ENCODE measurements at regions not wholly inside any gene's neighbourhood (a gene's known extent, or its start where the extent isn't known, plus 50 kb on each side); places are given as distances from the start of the nearest gene placed in this dataset.

- TF ChIP-seq PATZ1 (tag by site-specific recombination; IDR thresholded peaks at IDR 0.05) = no peak
- TF ChIP-seq SP7 (tag by site-specific recombination; IDR thresholded peaks at IDR 0.05) = no peak
- no peak for TF ChIP-seq ZNF518A (tag by site-specific recombination; conservative IDR thresholded peaks at IDR 0.05; ENCODE audit: low read depth)
- TF ChIP-seq ZNF585B (tag by site-specific recombination; IDR thresholded peaks at IDR 0.05) = no peak
- no peak for TF ChIP-seq ZNF548 (tag by site-specific recombination; IDR thresholded peaks at IDR 0.05)
These were observed 375.1 kb upstream of the CDH19 start (continued) for GRCh38 chr18:66979009-66979408.

DNA sequence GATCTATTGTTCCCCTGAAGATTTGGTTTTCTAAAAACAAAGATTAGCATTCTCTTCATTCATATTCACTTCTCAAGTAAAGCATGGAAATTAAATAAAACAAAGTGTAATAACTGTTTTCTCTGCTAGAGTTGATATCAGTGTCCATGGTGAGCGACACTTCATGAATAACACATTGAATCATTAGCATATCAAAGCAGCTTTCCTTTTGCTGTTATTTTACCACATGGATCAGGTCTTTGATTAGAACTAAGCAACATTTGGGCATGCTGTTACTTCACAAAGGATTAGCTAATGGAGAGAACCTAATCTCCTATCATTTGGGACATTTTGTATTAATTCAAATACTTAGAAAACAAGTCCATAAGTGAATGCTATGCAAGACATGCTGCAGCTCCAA lies 368.8 kb upstream of the CDH19 start:
- CTCF ChIA-PET = interaction anchor here (0.7 kb wide), 1 partner anchor 14 kb away, joined by 4 read pairs; no protein-coding TSS in a partner anchor
- POLR2A ChIA-PET = no interaction called here
- no peaks in the 10 kb centered on the region for H3K9me3 ChIP-seq (ENCODE audit: control insufficient read depth, insufficient read depth, low read depth, low read length)
- H3K27ac ChIP-seq (ENCODE audit: extremely low read depth, low read depth, low read length) = no peak overlapping the region
- H3K4me3 ChIP-seq (ENCODE audit: low read depth, low read length) = no peak overlapping the region
- TF ChIP-seq ZEB2 (tag by site-specific recombination; IDR thresholded peaks at IDR 0.05) (no peak), ZNF239 (tag by site-specific recombination; IDR thresholded peaks at IDR 0.05) (no peak), ZNF19 (tag by site-specific recombination; IDR thresholded peaks at IDR 0.05; ENCODE audit: low read depth) (no peak)
- TF ChIP-seq, protein P1, sequence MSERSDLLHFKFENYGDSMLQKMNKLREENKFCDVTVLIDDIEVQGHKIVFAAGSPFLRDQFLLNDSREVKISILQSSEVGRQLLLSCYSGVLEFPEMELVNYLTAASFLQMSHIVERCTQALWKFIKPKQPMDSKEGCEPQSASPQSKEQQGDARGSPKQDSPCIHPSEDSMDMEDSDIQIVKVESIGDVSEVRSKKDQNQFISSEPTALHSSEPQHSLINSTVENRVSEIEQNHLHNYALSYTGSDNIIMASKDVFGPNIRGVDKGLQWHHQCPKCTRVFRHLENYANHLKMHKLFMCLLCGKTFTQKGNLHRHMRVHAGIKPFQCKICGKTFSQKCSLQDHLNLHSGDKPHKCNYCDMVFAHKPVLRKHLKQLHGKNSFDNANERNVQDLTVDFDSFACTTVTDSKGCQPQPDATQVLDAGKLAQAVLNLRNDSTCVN (tag by site-specific recombination; optimal IDR thresholded peaks at IDR 0.05) = no peak
- H3K36me3 ChIP-seq (ENCODE audit: control insufficient read depth in 2 of 2, insufficient read depth in 1 of 2, low read length in 2 of 2) = no peaks in the 10 kb centered on the region
- no peaks in the 10 kb centered on the region for H3K4me1 ChIP-seq (ENCODE audit: control insufficient read depth, insufficient read depth, low read length)

GRCh38 chr18:66971960-66972359 lies 368.1 kb upstream of the CDH19 start:
- Histone ChIP-seq H3K4me1 (ENCODE audit: control insufficient read depth, insufficient read depth, low read length) (no peaks in the 10 kb centered on the region), H3K9me3 (ENCODE audit: control insufficient read depth, insufficient read depth, low read depth, low read length) (no peaks in the 10 kb centered on the region), H3K36me3 (ENCODE audit: control insufficient read depth in 2 of 2, insufficient read depth in 1 of 2, low read length in 2 of 2) (no peaks in the 10 kb centered on the region), H3K27ac (ENCODE audit: extremely low read depth, low read depth, low read length) (no peak overlapping the region), H3K4me3 (ENCODE audit: low read depth, low read length) (no peak overlapping the region)
- POLR2A ChIA-PET = no interaction called here
- CTCF ChIA-PET = no interaction called here
- no peak for TF ChIP-seq ZNF76 (tag by site-specific recombination; IDR thresholded peaks at IDR 0.05; ENCODE audit: borderline replicate concordance, low read depth)
- TF ChIP-seq PRDM1 (tag by site-specific recombination; IDR thresholded peaks at IDR 0.05) = no peak
- no peak for TF ChIP-seq SETDB1 (IDR thresholded peaks at IDR 0.05; ENCODE audit: insufficient read length, low read length)
- TF ChIP-seq, protein P2, sequence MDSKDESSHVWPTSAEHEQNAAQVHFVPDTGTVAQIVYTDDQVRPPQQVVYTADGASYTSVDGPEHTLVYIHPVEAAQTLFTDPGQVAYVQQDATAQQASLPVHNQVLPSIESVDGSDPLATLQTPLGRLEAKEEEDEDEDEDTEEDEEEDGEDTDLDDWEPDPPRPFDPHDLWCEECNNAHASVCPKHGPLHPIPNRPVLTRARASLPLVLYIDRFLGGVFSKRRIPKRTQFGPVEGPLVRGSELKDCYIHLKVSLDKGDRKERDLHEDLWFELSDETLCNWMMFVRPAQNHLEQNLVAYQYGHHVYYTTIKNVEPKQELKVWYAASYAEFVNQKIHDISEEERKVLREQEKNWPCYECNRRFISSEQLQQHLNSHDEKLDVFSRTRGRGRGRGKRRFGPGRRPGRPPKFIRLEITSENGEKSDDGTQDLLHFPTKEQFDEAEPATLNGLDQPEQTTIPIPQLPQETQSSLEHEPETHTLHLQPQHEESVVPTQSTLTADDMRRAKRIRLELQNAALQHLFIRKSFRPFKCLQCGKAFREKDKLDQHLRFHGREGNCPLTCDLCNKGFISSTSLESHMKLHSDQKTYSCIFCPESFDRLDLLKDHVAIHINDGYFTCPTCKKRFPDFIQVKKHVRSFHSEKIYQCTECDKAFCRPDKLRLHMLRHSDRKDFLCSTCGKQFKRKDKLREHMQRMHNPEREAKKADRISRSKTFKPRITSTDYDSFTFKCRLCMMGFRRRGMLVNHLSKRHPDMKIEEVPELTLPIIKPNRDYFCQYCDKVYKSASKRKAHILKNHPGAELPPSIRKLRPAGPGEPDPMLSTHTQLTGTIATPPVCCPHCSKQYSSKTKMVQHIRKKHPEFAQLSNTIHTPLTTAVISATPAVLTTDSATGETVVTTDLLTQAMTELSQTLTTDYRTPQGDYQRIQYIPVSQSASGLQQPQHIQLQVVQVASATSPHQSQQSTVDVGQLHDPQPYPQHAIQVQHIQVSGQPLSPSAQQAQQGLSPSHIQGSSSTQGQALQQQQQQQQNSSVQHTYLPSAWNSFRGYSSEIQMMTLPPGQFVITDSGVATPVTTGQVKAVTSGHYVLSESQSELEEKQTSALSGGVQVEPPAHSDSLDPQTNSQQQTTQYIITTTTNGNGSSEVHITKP (tag by site-specific recombination; IDR thresholded peaks at IDR 0.05) = no peak
- no peak for TF ChIP-seq GLIS1 (tag by site-specific recombination; IDR thresholded peaks at IDR 0.05)
- no peak for TF ChIP-seq ZSCAN23 (tag by site-specific recombination; IDR thresholded peaks at IDR 0.05)
- no peak for TF ChIP-seq TCF7L2 (IDR thresholded peaks at IDR 0.05; ENCODE audit: borderline replicate concordance, low read depth, low read length)
- TF ChIP-seq ZNF155 (tag by site-specific recombination; IDR thresholded peaks at IDR 0.05) = no peak
